ENCODE measurements at regions not wholly inside any gene's neighbourhood (a gene's known extent, or its start where the extent isn't known, plus 50 kb on each side); places are given as distances from the start of the nearest gene placed in this dataset.
"Not testable (repeated sequence)": the region's sequence is repeated elsewhere in the genome, so short reads cannot be mapped to it uniquely, and the experiment has no call there.

GRCh38 chr1:192418552-192419285, 101.9 kb downstream of the RGS21 start:
- no peak for DNase-seq

GRCh38 chr1:192430644-192431043, 113.9 kb downstream of the RGS21 start:
- no peak for DNase-seq

GRCh38 chr1:192435704-192436103, 118.9 kb downstream of the RGS21 start:
- DNase-seq = no peak

GRCh38 chr1:192436441-192437078, 119.8 kb downstream of the RGS21 start:
- DNase-seq = no peak

- no peak for DNase-seq
These were observed 121.9 kb downstream of the RGS21 start for GRCh38 chr1:192438737-192439136.

GRCh38 chr1:192439373-192440025, 122.7 kb downstream of the RGS21 start:
- no peak for DNase-seq

GRCh38 chr1:192441492-192441891, 124.7 kb downstream of the RGS21 start:
- DNase-seq = no peak

- DNase-seq = no peak
These were observed 125.9 kb downstream of the RGS21 start for GRCh38 chr1:192442736-192443135.

- DNase-seq = no peak
These were observed 126.8 kb downstream of the RGS21 start for GRCh38 chr1:192443616-192444015.

- DNase-seq = no peak
These were observed 128.4 kb downstream of the RGS21 start for GRCh38 chr1:192445241-192445640.

- DNase-seq = no peak
These were observed 129.2 kb downstream of the RGS21 start for GRCh38 chr1:192445839-192446489.

GRCh38 chr1:192448026-192448578, 127.5 kb upstream of the RGS1 start:
- no peak for DNase-seq

GRCh38 chr1:192453360-192453992, 122.1 kb upstream of the RGS1 start:
- no peak for DNase-seq

GRCh38 chr1:192459467-192459866, 116.1 kb upstream of the RGS1 start:
- DNase-seq = no peak

- DNase-seq = no peak
These were observed 113.9 kb upstream of the RGS1 start for GRCh38 chr1:192461684-192462083.

GRCh38 chr1:192462616-192463015, 113.0 kb upstream of the RGS1 start:
- DNase-seq = no peak

GRCh38 chr1:192463661-192464060, 111.9 kb upstream of the RGS1 start:
- DNase-seq = no peak

GRCh38 chr1:192465221-192465620, 110.4 kb upstream of the RGS1 start:
- not testable (repeated sequence) for DNase-seq

- DNase-seq = peak; percentile 42
These were observed 101.4 kb upstream of the RGS1 start for GRCh38 chr1:192474080-192474683.

- DNase-seq = no peak
These were observed 100.2 kb upstream of the RGS1 start for GRCh38 chr1:192475329-192475728.

- DNase-seq = no peak
These were observed 99.6 kb upstream of the RGS1 start for GRCh38 chr1:192475970-192476369.

GRCh38 chr1:192476802-192477298, 98.7 kb upstream of the RGS1 start:
- peak; percentile 1 for DNase-seq

Measured in COR-L47 (cell line).